Activated CD4-positive, alpha-beta T cell treated with anti-CD3 and anti-CD28 coated beads for 1 hour (primary cell): ENCODE measurements at regions not wholly inside any gene's neighbourhood (a gene's known extent, or its start where the extent isn't known, plus 50 kb on each side); places are given as distances from the start of the nearest gene placed in this dataset.
"Not testable (repeated sequence)": the region's sequence is repeated elsewhere in the genome, so short reads cannot be mapped to it uniquely, and the experiment has no call there.

ENCODE experiments used
- DNase-seq: peaks from one replicate; pipeline ENCODE4 v3.0.0-alpha.2; 2020

DNA sequence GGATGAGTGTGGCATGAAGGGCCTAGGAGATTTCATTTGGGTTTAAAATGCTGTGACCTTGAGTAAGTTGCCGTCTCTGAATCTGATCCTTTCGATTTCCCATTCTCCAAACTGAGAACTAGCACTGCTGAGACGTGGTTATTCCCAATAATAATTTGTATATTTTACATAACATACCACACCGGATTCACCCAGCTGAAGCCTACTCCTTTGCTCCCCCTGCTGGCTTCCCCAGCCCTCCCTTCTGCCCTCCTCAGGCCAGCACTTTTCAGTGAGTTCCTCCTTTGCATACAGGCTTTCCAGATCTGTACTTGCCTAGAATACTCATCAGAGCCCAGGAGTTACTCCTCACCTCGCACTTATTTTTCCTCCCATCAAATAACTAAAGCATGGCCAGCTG, 255.1 kb downstream of the OR4F29 start:
- not testable (repeated sequence) for DNase-seq

DNA sequence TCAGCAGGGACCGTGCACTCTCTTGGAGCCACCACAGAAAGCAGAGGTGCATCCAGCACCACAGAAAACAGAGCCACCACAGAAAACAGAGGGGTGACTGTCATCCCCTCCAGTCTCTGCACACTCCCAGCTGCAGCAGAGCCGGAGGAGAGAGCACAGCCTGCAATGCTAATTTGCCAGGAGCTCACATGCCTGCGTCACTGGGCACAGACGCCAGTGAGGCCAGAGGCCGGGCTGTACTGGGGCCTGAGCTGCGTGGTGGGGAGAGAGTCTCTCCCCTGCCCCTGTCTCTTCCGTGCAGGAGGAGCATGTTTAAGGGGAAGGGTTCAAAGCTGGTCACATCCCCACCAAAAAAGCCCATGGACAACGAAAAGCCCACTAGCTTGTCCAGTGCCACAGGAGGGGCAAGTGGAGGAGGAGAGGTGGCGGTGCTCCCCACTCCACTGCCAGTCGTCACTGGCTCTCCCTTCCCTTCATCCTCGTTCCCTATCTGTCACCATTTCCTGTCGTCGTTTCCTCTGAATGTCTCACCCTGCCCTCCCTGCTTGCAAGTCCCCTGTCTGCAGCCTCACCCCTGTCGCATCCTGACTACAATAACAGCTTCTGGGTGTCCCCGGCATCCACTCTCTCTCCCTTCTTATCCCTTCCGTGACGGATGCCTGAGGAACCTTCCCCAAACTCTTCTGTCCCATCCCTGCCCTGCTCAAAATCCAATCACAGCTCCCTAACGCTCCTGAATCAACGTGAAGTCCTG, 260.0 kb downstream of the OR4F29 start:
- not testable (repeated sequence) for DNase-seq

DNA sequence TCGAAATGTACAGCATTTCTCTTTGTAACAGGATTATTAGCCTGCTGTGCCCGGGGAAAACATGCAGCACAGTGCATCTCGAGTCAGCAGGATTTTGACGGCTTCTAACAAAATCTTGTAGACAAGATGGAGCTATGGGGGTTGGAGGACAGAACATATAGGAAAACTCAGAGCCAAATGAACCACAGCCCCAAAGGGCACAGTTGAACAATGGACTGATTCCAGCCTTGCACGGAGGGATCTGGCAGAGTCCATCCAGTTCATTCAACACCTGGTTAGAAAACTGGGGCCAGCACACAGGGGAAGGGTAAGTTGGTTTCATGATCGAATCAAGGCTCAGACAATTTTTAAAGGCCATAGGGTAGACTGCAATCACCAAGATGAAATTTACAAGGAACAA, 260.8 kb downstream of the OR4F29 start:
- DNase-seq = not testable (repeated sequence)

DNA sequence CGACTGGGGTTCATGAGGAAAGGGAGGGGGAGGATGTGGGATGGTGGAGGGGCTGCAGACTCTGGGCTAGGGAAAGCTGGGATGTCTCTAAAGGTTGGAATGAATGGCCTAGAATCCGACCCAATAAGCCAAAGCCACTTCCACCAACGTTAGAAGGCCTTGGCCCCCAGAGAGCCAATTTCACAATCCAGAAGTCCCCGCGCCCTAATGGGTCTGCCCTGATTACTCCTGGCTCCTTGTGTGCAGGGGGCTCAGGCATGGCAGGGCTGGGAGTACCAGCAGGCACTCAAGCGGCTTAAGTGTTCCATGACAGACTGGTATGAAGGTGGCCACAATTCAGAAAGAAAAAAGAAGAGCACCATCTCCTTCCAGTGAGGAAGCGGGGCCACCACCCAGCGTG, 261.6 kb downstream of the OR4F29 start:
- DNase-seq = not testable (repeated sequence)

DNA sequence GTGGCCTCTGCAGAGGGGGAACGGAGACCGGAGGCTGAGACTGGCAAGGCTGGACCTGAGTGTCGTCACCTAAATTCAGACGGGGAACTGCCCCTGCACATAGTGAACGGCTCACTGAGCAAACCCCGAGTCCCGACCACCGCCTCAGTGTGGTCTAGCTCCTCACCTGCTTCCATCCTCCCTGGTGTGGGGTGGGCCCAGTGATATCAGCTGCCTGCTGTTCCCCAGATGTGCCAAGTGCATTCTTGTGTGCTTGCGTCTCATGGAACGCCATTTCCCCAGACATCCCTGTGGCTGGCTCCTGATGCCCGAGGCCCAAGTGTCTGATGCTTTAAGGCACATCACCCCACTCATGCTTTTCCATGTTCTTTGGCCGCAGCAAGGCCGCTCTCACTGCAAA, 262.2 kb downstream of the OR4F29 start:
- DNase-seq = not testable (repeated sequence)

DNA sequence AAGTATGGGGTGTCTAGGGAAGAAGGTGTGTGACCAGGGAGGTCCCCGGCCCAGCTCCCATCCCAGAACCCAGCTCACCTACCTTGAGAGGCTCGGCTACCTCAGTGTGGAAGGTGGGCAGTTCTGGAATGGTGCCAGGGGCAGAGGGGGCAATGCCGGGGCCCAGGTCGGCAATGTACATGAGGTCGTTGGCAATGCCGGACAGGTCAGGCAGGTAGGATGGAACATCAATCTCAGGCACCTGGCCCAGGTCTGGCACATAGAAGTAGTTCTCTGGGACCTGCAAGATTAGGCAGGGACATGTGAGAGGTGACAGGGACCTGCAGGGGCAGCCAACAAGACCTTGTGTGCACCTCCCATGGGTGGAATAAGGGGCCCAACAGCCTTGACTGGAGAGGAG, 264.2 kb downstream of the OR4F29 start:
- not testable (repeated sequence) for DNase-seq

DNA sequence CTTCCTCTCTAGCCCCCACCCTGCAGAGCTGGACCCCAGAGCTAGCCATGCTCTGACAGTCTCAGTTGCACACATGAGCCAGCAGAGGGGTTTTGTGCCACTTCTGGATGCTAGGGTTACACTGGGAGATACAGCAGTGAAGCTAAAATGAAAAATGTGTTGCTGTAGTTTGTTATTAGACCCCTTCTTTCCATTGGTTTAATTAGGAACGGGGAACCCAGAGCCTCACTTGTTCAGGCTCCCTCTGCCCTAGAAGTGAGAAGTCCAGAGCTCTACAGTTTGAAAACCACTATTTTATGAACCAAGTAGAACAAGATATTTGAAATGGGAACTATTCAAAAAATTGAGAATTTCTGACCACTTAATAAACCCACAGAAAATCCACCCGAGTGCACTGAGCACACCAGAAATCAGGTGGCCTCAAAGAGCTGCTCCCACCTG, 264.8 kb downstream of the OR4F29 start:
- DNase-seq = not testable (repeated sequence)

DNA sequence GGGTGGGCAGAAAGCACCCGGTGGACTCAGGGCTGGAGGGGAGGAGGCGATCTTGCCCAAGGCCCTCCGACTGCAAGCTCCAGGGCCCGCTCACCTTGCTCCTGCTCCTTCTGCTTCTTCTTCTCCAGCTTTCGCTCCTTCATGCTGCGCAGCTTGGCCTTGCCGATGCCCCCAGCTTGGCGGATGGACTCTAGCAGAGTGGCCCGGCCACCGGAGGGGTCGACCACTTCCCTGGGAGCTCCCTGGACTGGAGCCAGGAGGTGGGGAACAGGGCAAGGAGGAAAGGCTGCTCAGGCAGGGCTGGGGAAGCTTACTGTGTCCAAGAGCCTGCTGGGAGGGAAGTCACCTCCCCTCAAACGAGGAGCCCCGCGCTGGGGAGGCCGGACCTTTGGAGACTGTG, 265.3 kb downstream of the OR4F29 start:
- not testable (repeated sequence) for DNase-seq

DNA sequence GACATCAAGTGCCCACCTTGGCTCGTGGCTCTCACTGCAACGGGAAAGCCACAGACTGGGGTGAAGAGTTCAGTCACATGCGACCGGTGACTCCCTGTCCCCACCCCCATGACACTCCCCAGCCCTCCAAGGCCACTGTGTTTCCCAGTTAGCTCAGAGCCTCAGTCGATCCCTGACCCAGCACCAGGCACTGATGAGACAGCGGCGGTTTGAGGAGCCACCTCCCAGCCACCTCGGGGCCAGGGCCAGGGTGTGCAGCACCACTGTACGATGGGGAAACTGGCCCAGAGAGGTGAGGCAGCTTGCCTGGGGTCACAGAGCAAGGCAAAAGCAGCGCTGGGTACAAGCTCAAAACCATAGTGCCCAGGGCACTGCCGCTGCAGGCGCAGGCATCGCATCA, 266.0 kb downstream of the OR4F29 start:
- not testable (repeated sequence) for DNase-seq

DNA sequence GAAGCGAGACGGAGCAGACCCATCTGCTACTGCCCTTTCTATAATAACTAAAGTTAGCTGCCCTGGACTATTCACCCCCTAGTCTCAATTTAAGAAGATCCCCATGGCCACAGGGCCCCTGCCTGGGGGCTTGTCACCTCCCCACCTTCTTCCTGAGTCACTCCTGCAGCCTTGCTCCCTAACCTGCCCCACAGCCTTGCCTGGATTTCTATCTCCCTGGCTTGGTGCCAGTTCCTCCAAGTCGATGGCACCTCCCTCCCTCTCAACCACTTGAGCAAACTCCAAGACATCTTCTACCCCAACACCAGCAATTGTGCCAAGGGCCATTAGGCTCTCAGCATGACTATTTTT, 267.2 kb downstream of the OR4F29 start:
- DNase-seq = not testable (repeated sequence)

DNA sequence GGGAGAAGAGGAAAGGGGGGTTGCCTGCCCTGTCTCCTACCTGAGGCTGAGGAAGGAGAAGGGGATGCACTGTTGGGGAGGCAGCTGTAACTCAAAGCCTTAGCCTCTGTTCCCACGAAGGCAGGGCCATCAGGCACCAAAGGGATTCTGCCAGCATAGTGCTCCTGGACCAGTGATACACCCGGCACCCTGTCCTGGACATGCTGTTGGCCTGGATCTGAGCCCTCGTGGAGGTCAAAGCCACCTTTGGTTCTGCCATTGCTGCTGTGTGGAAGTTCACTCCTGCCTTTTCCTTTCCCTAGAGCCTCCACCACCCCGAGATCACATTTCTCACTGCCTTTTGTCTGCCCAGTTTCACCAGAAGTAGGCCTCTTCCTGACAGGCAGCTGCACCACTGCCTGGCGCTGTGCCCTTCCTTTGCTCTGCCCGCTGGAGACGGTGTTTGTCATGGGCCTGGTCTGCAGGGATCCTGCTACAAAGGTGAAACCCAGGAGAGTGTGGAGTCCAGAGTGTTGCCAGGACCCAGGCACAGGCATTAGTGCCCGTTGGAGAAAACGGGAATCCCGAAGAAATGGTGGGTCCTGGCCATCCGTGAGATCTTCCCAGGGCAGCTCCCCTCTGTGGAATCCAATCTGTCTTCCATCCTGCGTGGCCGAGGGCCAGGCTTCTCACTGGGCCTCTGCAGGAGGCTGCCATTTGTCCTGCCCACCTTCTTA, 267.7 kb downstream of the OR4F29 start:
- not testable (repeated sequence) for DNase-seq

DNA sequence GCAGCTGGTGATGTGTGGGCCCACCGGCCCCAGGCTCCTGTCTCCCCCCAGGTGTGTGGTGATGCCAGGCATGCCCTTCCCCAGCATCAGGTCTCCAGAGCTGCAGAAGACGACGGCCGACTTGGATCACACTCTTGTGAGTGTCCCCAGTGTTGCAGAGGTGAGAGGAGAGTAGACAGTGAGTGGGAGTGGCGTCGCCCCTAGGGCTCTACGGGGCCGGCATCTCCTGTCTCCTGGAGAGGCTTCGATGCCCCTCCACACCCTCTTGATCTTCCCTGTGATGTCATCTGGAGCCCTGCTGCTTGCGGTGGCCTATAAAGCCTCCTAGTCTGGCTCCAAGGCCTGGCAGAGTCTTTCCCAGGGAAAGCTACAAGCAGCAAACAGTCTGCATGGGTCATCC, 268.4 kb downstream of the OR4F29 start:
- not testable (repeated sequence) for DNase-seq

DNA sequence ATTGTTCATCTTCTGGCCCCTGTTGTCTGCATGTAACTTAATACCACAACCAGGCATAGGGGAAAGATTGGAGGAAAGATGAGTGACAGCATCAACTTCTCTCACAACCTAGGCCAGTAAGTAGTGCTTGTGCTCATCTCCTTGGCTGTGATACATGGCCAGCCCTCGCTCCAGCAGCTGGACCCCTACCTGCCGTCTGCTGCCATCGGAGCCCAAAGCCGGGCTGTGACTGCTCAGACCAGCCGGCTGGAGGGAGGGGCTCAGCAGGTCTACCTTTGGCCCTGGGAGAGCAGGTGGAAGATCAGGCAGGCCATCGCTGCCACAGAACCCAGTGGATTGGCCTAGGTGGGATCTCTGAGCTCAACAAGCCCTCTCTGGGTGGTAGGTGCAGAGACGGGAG, 268.8 kb downstream of the OR4F29 start:
- DNase-seq = not testable (repeated sequence)

DNA sequence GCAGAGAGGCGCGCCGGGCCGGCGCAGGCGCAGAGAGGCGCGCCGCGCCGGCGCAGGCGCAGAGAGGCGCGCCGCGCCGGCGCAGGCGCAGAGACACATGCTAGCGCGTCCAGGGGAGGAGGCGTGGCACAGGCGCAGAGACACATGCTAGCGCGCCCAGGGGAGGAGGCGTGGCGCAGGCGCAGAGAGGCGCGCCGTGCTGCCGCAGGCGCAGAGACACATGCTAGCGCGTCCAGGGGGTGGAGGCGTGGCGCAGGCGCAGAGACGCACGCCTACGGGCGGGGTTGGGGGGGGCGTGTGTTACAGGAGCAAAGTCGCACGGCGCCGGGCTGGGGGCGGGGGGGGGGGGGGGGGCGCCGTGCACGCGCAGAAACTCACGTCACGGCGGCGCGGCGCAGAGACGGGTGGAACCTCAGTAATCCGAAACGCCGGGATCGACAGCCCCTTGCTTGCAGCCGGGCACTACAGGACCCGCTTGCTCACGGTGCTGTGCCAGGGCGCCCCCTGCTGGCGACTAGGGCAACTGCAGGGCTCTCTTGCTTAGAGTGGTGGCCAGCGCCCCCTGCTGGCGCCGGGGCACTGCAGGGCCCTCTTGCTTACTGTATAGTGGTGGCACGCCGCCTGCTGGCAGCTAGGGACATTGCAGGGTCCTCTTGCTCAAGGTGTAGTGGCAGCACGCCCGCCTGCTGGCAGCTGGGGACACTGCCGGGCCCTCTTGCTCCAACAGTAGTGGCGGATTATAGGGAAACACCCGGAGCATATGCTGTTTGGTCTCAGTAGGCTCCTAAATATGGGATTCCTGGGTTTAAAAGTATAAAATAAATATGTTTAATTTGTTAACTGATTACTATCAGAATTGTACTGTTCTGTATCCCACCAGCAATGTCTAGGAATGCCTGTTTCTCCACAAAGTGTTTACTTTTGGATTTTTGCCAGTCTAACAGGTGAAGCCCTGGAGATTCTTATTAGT, 269.9 kb downstream of the OR4F29 start:
- peak; percentile 39 for DNase-seq

DNA sequence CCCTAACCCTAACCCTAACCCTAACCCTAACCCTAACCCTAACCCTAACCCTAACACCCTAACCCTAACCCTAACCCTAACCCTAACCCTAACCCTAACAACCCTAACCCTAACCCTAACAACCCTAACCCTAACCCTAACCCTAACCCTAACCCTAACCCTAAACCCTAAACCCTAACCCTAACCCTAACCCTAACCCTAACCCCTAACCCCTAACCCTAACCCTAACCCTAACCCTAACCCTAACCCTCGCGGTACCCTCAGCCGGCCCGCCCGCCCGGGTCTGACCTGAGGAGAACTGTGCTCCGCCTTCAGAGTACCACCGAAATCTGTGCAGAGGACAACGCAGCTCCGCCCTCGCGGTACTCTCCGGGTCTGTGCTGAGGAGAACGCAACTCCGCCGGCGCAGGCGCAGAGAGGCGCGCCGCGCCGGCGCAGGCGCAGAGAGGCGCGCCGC, 270.7 kb downstream of the OR4F29 start:
- DNase-seq = not testable (repeated sequence)

DNA sequence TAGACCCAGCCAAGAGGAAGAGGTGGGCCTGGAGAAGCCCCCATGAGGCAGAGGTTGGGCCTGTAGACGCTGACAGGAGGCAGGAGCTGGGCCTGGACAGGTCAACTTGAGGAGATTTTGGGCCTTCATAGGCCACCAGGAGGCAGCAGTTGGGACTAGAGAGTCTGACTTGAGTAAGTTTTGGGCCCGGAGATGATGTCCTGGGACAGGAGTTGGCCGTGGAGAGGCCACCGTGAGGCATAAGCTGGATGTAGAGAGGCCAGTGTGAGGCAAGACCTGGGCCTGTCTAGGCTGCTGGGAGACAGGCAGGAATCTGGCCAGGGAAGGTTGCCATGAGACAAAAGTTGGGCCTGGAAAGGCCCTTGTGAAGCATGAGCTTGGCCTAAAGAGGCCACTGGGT, 312.6 kb downstream of the OR4F29 start:
- DNase-seq = not testable (repeated sequence)

DNA sequence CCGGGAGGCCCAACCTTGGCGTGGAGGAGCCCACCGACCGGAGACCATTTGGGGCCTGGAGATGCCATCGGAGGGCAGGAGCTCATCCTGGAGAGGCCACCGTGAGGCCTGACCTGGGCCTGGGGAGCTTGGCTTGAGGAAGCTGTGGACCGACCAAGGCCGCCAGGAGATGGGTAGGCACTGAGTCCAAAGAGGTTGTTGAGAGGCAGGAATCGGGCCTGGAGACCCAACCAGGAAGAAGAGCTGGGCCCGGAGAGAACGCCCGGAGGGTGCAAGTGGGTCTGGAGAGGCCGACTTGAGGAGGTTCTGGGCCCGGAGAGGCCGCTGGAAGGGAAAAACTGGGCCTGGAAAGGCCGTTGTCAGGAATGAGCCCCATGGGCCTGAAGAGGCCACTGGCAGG, 313.8 kb downstream of the OR4F29 start:
- DNase-seq = not testable (repeated sequence)

DNA sequence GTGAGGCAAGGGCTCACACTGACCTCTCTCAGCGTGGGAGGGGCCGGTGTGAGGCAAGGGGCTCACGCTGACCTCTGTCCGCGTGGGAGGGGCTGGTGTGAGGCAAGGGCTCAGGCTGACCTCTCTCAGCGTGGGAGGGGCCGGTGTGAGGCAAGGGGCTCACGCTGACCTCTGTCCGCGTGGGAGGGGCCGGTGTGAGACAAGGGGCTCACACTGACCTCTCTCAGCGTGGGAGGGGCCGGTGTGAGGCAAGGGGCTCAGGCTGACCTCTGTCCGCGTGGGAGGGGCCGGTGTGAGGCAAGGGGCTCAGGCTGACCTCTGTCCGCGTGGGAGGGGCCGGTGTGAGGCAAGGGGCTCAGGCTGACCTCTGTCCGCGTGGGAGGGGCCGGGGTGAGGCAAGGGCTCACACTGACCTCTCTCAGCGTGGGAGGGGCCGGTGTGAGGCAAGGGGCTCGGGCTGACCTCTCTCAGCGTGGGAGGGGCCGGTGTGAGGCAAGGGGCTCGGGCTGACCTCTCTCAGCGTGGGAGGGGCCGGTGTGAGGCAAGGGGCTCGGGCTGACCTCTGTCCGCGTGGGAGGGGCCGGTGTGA, 315.0 kb downstream of the OR4F29 start:
- not testable (repeated sequence) for DNase-seq

DNA sequence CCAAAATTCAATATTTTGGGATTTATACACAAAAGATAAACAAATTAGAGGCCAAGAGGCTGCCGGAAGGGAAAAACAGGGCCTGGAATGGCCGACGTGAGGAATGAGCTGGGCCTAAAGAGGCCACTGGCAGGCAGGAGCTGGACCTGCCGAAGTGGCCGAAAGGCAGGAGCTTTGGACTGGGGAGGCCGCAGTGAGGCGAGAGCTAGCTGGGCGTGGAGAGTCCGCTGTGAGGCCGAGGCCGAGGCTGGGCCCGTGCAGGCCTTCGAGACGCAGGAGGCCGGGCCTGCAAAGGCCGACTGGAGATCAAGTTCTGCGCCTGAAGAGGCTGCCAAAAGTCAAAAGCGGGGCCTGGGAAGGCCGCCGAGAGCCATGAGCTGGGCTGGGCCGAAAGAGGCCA, 316.5 kb downstream of the OR4F29 start:
- DNase-seq = not testable (repeated sequence)

DNA sequence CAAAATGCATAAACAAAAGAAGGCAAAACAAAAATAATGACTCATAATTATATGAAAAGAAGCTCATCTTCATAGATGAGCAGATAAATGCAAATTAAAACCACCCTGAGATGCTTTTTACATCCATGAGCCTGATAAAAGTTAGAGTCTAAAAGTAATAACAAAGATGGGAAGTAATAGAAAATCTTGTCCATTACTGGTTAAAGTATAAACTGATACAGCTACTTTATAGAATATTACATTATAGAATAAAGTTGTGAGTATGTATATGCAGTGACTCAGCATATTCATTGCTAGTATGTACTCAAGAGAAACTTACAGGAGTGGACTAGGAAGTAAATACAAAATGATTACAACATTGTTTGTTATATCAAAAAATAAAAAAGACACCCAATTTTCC, 333.0 kb downstream of the OR4F29 start:
- DNase-seq = not testable (repeated sequence)

DNA sequence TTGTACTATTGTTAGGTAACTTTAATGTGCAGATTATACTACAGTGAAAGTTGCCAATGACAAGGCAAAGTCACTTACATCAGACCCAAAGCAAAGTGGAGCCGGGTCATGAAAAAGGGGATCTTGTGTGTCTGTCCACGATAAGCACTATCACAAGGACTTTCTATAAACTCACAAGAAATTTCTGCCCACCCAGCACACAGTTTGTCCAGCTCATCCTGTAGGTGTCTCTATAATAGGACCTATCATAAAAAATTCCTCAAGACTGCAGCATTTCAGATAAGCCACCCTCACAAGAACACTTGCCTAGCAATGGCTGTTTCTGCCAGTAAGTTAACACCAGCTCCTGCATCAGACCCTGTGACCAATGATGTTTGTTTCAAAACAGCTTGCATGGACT, 335.9 kb downstream of the OR4F29 start:
- DNase-seq = not testable (repeated sequence)

DNA sequence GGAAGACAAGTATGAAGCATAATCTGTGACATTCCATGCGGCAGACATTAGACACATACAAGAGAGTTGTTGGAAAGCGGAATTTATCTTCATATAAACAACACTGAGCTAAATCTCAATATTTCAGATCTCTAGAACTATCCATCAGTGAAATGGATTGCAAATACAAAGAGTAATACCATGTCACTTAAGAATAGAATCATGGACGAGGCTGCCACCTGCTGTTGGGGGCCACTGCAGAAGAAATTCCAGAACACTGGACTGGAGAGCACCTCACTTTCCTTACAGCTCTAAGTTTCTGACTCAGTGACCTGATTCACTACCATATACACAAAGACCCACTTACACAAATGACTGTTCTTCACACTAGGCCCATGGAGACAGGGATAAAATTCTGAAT, 346.7 kb downstream of the OR4F29 start:
- DNase-seq = not testable (repeated sequence)

DNA sequence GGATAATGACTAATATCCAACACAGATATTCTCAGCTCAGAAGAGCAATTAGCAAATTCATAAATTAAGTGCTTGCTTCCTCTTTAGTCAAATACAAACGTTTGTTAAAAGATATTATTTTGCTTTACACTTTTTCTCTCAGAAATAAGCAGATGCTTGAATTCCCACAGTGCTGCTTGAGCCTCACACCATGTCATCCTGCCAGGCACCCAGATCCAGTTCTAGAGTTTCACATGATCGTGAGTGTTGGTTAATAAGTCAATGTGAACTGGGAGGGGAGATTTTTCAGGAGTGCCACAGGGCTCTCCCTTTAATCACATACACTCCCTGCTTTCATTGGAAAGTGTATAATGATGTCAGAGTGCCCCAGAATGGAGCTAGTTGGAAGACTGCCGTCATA, 352.0 kb downstream of the OR4F29 start:
- DNase-seq = not testable (repeated sequence)
